ENCODE measurements at regions not wholly inside any gene's neighbourhood (a gene's known extent, or its start where the extent isn't known, plus 50 kb on each side); places are given as distances from the start of the nearest gene placed in this dataset.

DNA sequence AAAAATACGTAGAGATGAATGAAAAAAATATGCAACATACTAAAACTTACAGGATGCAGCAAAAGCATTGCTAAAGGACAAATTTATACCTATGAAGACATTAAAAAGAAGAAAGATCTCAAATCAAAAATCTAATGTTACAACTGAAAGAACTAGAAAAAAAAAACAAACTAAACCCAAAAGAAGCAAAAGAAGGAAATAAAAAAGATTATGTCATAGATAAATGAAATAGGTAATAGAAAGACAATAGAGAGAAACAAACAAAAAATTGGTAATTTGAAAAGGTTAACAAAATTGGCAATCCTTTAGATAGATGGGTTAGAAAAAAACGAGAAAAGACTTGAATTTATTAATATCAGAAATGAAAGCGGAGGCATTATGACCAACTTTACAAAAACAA lies 1000.2 kb downstream of the TLE4 start:
- no TSS peak for BruUV-seq (replicated peaks)
- intact Hi-C loops (cut with micrococcal nuclease): no loop called here
- DNase-seq (ENCODE audit: unreplicated experiment): no peak
- peaks cover 24% of the 10 kb centered on the region for H3K9me3 Mint-ChIP-seq (ENCODE audit: unreplicated experiment)
- no peak overlapping the region for H3K4me3 Mint-ChIP-seq (ENCODE audit: unreplicated experiment)
- no peaks in the 10 kb centered on the region for H3K27me3 Mint-ChIP-seq (ENCODE audit: insufficient read depth, unreplicated experiment)
- H3K4me1 Mint-ChIP-seq (ENCODE audit: insufficient read depth, unreplicated experiment): peaks cover 6% of the 10 kb centered on the region
- ChIA-PET POLR2A (no interaction called here), CTCF (no interaction called here)
- TF ChIP-seq, protein P1, sequence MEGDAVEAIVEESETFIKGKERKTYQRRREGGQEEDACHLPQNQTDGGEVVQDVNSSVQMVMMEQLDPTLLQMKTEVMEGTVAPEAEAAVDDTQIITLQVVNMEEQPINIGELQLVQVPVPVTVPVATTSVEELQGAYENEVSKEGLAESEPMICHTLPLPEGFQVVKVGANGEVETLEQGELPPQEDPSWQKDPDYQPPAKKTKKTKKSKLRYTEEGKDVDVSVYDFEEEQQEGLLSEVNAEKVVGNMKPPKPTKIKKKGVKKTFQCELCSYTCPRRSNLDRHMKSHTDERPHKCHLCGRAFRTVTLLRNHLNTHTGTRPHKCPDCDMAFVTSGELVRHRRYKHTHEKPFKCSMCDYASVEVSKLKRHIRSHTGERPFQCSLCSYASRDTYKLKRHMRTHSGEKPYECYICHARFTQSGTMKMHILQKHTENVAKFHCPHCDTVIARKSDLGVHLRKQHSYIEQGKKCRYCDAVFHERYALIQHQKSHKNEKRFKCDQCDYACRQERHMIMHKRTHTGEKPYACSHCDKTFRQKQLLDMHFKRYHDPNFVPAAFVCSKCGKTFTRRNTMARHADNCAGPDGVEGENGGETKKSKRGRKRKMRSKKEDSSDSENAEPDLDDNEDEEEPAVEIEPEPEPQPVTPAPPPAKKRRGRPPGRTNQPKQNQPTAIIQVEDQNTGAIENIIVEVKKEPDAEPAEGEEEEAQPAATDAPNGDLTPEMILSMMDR (IDR thresholded peaks at IDR 0.05; ENCODE audit: unreplicated experiment): no peak
- no peak overlapping the region for H3K27ac Mint-ChIP-seq (ENCODE audit: low read depth, unreplicated experiment)
- no peaks in the 10 kb centered on the region for H3K36me3 Mint-ChIP-seq (ENCODE audit: insufficient read depth, unreplicated experiment)

DNA sequence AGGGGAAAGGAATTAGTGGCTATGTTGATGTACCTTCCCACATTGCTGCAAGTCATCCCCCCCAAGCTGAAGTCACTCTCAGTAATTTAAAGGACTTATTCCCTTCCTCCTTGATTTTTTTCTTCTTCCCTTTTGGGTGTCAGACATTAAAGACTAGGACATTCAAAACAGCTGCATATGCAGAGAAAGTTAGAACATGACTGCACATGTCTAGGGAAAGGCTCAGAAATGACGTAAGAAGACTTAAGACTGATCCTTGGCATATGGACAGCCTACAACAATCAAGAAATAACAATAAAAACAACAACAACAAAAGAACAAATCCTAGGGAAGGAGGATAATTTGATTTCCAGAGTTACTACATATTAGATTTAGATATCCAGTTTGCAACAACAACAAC lies 997.5 kb downstream of the TLE4 start:
- BruUV-seq (replicated peaks): no TSS peak

DNA sequence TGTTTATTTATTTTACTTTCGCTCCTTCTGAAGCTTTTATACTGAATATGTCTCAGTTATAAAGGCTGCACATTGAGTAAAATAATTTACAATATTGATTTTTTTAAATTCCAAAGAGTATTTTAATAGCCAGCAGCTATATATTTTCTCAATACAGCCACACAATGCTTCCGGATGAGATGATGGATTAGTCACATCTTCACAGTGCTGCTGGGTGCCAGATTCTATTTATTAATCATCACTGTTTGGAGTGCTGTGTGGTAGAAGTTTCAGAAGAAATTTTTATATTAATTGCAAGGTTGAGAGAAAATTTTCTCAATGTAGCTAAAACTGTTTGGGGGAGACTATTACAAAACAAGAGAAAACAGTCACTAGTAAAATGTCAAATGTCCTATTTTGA lies 989.8 kb downstream of the TLE4 start:
- intact Hi-C loops (cut with micrococcal nuclease): loop anchor here (2.0 kb wide), 1 partner anchor 183 kb away; no protein-coding TSS in a partner anchor
- no peaks in the 10 kb centered on the region for H3K27me3 Mint-ChIP-seq (ENCODE audit: insufficient read depth, unreplicated experiment)
- peak overlapping the region; percentile 37 for H3K27ac Mint-ChIP-seq (ENCODE audit: low read depth, unreplicated experiment)
- peak; percentile 65 for DNase-seq (ENCODE audit: unreplicated experiment)
- TF ChIP-seq, protein P1 (IDR thresholded peaks at IDR 0.05; ENCODE audit: unreplicated experiment): no peak
- CTCF ChIA-PET: interaction anchor here (0.6 to 1.1 kb wide), 6 partner anchors 8 to 951 kb away, joined by 3 to 4 read pairs (median 3); no protein-coding TSS in a partner anchor
- H3K4me1 Mint-ChIP-seq (ENCODE audit: insufficient read depth, unreplicated experiment): peaks cover 24% of the 10 kb centered on the region
- H3K36me3 Mint-ChIP-seq (ENCODE audit: insufficient read depth, unreplicated experiment): no peaks in the 10 kb centered on the region
- no peaks in the 10 kb centered on the region for H3K9me3 Mint-ChIP-seq (ENCODE audit: unreplicated experiment)
- H3K4me3 Mint-ChIP-seq (ENCODE audit: unreplicated experiment): no peak overlapping the region
- no TSS peak for BruUV-seq (replicated peaks)
- POLR2A ChIA-PET: interaction anchor here (0.6 to 1.4 kb wide), 2 partner anchors 9 to 990 kb away, joined by 3 to 5 read pairs; no protein-coding TSS in a partner anchor

More for the DNA sequence above, 997.5 kb downstream of the TLE4 start:
- TF ChIP-seq, protein P1 (IDR thresholded peaks at IDR 0.05; ENCODE audit: unreplicated experiment): no peak
- Mint-ChIP-seq H3K27ac (ENCODE audit: low read depth, unreplicated experiment) (peak overlapping the region; percentile 34), H3K4me3 (ENCODE audit: unreplicated experiment) (no peak overlapping the region), H3K4me1 (ENCODE audit: insufficient read depth, unreplicated experiment) (peaks cover 6% of the 10 kb centered on the region), H3K9me3 (ENCODE audit: unreplicated experiment) (peaks cover 24% of the 10 kb centered on the region), H3K27me3 (ENCODE audit: insufficient read depth, unreplicated experiment) (no peaks in the 10 kb centered on the region), H3K36me3 (ENCODE audit: insufficient read depth, unreplicated experiment) (no peaks in the 10 kb centered on the region)
- ChIA-PET CTCF (interaction anchor here (0.6 kb wide), 2 partner anchors 1116 to 1252 kb away, joined by 3 to 4 read pairs; no protein-coding TSS in a partner anchor), POLR2A (no interaction called here)
- intact Hi-C loops (cut with micrococcal nuclease): no loop called here
- no peak for DNase-seq (ENCODE audit: unreplicated experiment)

DNA sequence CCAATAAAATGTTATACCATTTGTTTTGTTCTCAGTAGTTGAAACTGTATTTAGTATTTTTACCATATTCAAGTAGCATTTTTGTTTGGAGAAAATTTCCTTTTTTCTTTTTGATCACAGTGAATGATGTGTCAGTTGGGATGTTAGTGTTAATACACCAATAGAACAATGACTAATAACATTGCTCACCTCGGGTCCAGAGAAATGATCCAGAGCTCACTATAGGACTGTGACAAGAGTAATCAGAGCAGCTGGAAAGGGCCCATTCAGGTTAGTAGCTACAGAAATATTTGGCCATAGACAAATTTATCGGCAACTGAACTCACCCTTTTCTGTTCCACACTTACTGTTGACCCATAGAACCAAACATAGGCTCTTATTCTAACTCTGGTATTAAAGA lies 989.2 kb downstream of the TLE4 start:
- H3K27ac Mint-ChIP-seq (ENCODE audit: low read depth, unreplicated experiment): no peak overlapping the region
- DNase-seq (ENCODE audit: unreplicated experiment): peak; percentile 31
- intact Hi-C loops (cut with micrococcal nuclease): loop anchor here (2.0 kb wide), 1 partner anchor 182 kb away; no protein-coding TSS in a partner anchor
- H3K36me3 Mint-ChIP-seq (ENCODE audit: insufficient read depth, unreplicated experiment): no peaks in the 10 kb centered on the region
- CTCF ChIA-PET: interaction anchor here (0.6 to 1.2 kb wide), 6 partner anchors 7 to 952 kb away, joined by 3 to 4 read pairs (median 3); no protein-coding TSS in a partner anchor
- H3K4me3 Mint-ChIP-seq (ENCODE audit: unreplicated experiment): no peak overlapping the region
- peaks cover 30% of the 10 kb centered on the region for H3K4me1 Mint-ChIP-seq (ENCODE audit: insufficient read depth, unreplicated experiment)
- TF ChIP-seq, protein P1 (IDR thresholded peaks at IDR 0.05; ENCODE audit: unreplicated experiment): no peak
- no peaks in the 10 kb centered on the region for H3K27me3 Mint-ChIP-seq (ENCODE audit: insufficient read depth, unreplicated experiment)
- BruUV-seq (replicated peaks): no TSS peak
- no peaks in the 10 kb centered on the region for H3K9me3 Mint-ChIP-seq (ENCODE audit: unreplicated experiment)
- POLR2A ChIA-PET: interaction anchor here (0.6 to 1.4 kb wide), 3 partner anchors 9 to 1359 kb away, joined by 3 to 5 read pairs (median 3); no protein-coding TSS in a partner anchor

Data from MCF 10A (cell line).